OCI-LY3 (cell line): ENCODE measurements at regions not wholly inside any gene's neighbourhood (a gene's known extent, or its start where the extent isn't known, plus 50 kb on each side); places are given as distances from the start of the nearest gene placed in this dataset.

Source experiments
- EZH2phosphoT487 ChIP-seq: fragments of 200-600 bp; shearing (Covaris generic); IDR thresholded peaks from 2 replicates; pipeline ENCODE4 v1.6.1; 2018; ENCODE audit warnings: antibody characterized with exemption, mixed run types, low read depth
- TF ChIP-seq, protein P1 (sequence below): fragments of 200-600, 300-600 bp; sonication (generic); IDR thresholded peaks from 2 replicates; pipeline ENCODE4 v1.5.1; 2014; ENCODE audit warnings: antibody characterized with exemption, low read length, low read depth

DNA sequence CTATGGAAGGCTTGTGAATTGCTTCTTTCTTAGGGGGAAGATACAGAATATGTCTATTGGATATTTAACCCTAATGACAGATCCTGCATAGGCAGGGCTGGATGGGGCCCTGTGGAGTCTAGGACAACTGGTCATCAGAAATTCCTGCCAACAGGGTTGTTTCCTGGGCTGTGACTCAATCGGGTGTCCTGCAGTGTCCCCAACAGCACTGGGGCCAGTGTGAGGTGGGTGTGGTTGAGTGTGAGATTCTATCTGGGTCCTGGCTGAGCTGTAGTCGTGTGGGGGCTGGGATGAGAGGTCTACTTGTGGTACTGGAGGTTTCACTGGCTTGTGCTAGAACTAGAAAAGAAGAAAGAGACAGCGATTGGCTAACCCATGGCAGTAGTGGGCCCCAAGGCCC is 87.3 kb upstream of the WDR1 start:
- TF ChIP-seq EZH2phosphoT487, result no peak
- TF ChIP-seq, protein P1, sequence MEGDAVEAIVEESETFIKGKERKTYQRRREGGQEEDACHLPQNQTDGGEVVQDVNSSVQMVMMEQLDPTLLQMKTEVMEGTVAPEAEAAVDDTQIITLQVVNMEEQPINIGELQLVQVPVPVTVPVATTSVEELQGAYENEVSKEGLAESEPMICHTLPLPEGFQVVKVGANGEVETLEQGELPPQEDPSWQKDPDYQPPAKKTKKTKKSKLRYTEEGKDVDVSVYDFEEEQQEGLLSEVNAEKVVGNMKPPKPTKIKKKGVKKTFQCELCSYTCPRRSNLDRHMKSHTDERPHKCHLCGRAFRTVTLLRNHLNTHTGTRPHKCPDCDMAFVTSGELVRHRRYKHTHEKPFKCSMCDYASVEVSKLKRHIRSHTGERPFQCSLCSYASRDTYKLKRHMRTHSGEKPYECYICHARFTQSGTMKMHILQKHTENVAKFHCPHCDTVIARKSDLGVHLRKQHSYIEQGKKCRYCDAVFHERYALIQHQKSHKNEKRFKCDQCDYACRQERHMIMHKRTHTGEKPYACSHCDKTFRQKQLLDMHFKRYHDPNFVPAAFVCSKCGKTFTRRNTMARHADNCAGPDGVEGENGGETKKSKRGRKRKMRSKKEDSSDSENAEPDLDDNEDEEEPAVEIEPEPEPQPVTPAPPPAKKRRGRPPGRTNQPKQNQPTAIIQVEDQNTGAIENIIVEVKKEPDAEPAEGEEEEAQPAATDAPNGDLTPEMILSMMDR, result no peak
